ENCODE measurements at regions not wholly inside any gene's neighbourhood (a gene's known extent, or its start where the extent isn't known, plus 50 kb on each side); places are given as distances from the start of the nearest gene placed in this dataset.
A peak's percentile ranks its signal among the peaks of the same experiment; 100 is the strongest.

- DNase-seq: no peak
Measured at GRCh38 chr10:10363217-10363616, 654.5 kb upstream of the CELF2 start.

- no peak for DNase-seq
Measured at GRCh38 chr10:10364902-10365301, 652.8 kb upstream of the CELF2 start.

GRCh38 chr10:10365676-10366075 lies 652.0 kb upstream of the CELF2 start:
- no peak for DNase-seq

- no peak for DNase-seq
Measured at GRCh38 chr10:10366836-10367235, 650.8 kb upstream of the CELF2 start.

GRCh38 chr10:10367264-10367663 lies 650.4 kb upstream of the CELF2 start:
- DNase-seq: no peak

- no peak for DNase-seq
Measured at GRCh38 chr10:10368951-10369576, 648.6 kb upstream of the CELF2 start.

GRCh38 chr10:10385831-10386230 lies 631.8 kb upstream of the CELF2 start:
- DNase-seq: no peak

GRCh38 chr10:10389182-10389581 lies 628.5 kb upstream of the CELF2 start:
- DNase-seq: no peak

- DNase-seq: no peak
Measured at GRCh38 chr10:10392511-10392910, 625.2 kb upstream of the CELF2 start.

- DNase-seq: no peak
Measured at GRCh38 chr10:10394933-10395658, 622.6 kb upstream of the CELF2 start.

- DNase-seq: no peak
Measured at GRCh38 chr10:10396601-10397000, 621.1 kb upstream of the CELF2 start.

GRCh38 chr10:10397906-10398305 lies 619.8 kb upstream of the CELF2 start:
- no peak for DNase-seq

- no peak for DNase-seq
Measured at GRCh38 chr10:10403762-10404161, 613.9 kb upstream of the CELF2 start.

- no peak for DNase-seq
Measured at GRCh38 chr10:10417671-10418070, 600.0 kb upstream of the CELF2 start.

GRCh38 chr10:10418387-10418786 lies 599.3 kb upstream of the CELF2 start:
- DNase-seq: peak; percentile 70

GRCh38 chr10:10421071-10421470 lies 596.6 kb upstream of the CELF2 start:
- DNase-seq: peak; percentile 9

GRCh38 chr10:10431422-10432066 lies 586.1 kb upstream of the CELF2 start:
- DNase-seq: no peak

- no peak for DNase-seq
Measured at GRCh38 chr10:10432296-10433035, 585.2 kb upstream of the CELF2 start.

- no peak for DNase-seq
Measured at GRCh38 chr10:10434312-10434711, 583.4 kb upstream of the CELF2 start.

GRCh38 chr10:10437886-10438285 lies 579.8 kb upstream of the CELF2 start:
- no peak for DNase-seq

GRCh38 chr10:10438335-10439100 lies 579.2 kb upstream of the CELF2 start:
- peak; percentile 8 for DNase-seq

GRCh38 chr10:10456856-10457255 lies 560.8 kb upstream of the CELF2 start:
- no peak for DNase-seq

- DNase-seq: no peak
Measured at GRCh38 chr10:10460451-10460850, 557.2 kb upstream of the CELF2 start.
